Right lobe of liver (tissue), 4 donors: ENCODE measurements at regions not wholly inside any gene's neighbourhood (a gene's known extent, or its start where the extent isn't known, plus 50 kb on each side); places are given as distances from the start of the nearest gene placed in this dataset.

ENCODE experiments used
- POLR2A ChIP-seq: fragments of 450-650 bp; IDR thresholded peaks from one replicate; pipeline ENCODE4 v1.6.1; 2017; ENCODE audit warnings: antibody characterized with exemption, mild to moderate bottlenecking
- TF ChIP-seq, protein P1 (sequence below), 4 donors: fragments of 200-600 bp in 3 of 4; fragments of 450-650 bp in 1 of 4; IDR thresholded peaks; one replicate each; pipeline versions ENCODE4 v1.5.1 to v1.8.0; 2016 to 2022; ENCODE audit warnings: antibody characterized with exemption in 4 of 4, mild to moderate bottlenecking in 2 of 4
- donor health status: DM: no; HTN: no; CAD: no.
- donor health status: DM: no; HTN: no; CAD: no.
- donor health status: DM: no; HTN: yes; CAD: no.

DNA sequence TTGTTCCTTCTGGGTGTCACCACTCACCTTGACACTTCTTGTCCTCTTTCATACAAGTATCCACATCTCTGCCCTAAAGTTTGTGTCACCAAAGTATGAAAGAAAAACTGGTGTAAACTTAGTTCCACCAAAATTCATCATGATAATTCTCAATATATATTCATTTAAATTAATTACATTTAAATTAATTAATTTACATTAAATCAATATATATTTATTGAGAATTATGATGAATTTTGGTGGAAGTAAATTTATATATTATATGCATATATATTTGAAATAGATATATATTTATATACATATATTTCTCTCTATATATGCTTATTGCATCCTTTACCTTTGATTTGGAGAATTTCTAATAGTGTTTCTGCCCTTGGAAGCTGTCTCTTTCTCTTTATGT is 828.3 kb downstream of the PDCD6IP start:
- TF ChIP-seq, protein P1, sequence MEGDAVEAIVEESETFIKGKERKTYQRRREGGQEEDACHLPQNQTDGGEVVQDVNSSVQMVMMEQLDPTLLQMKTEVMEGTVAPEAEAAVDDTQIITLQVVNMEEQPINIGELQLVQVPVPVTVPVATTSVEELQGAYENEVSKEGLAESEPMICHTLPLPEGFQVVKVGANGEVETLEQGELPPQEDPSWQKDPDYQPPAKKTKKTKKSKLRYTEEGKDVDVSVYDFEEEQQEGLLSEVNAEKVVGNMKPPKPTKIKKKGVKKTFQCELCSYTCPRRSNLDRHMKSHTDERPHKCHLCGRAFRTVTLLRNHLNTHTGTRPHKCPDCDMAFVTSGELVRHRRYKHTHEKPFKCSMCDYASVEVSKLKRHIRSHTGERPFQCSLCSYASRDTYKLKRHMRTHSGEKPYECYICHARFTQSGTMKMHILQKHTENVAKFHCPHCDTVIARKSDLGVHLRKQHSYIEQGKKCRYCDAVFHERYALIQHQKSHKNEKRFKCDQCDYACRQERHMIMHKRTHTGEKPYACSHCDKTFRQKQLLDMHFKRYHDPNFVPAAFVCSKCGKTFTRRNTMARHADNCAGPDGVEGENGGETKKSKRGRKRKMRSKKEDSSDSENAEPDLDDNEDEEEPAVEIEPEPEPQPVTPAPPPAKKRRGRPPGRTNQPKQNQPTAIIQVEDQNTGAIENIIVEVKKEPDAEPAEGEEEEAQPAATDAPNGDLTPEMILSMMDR (IDR thresholded peaks at IDR 0.05) = no peak
- TF ChIP-seq POLR2A = no peak
